NCI-H1105 (cell line): ENCODE measurements at regions not wholly inside any gene's neighbourhood (a gene's known extent, or its start where the extent isn't known, plus 50 kb on each side); places are given as distances from the start of the nearest gene placed in this dataset.
"Not testable (repeated sequence)": the region's sequence is repeated elsewhere in the genome, so short reads cannot be mapped to it uniquely, and the experiment has no call there.

ENCODE experiments used
- DNase-seq: peaks from one replicate; lab custom pipeline; 2025; lab: John Stamatoyannopoulos, UW

GRCh38 chr10:57168611-57169240, 807.7 kb upstream of the ZWINT start:
- DNase-seq = no peak

GRCh38 chr10:57165671-57166070, 804.6 kb upstream of the ZWINT start:
- DNase-seq = no peak

GRCh38 chr10:57162231-57162630, 801.2 kb upstream of the ZWINT start:
- no peak for DNase-seq

- DNase-seq = no peak
These were observed 800.1 kb upstream of the ZWINT start for GRCh38 chr10:57161157-57161556.

GRCh38 chr10:57145548-57145947, 784.5 kb upstream of the ZWINT start:
- no peak for DNase-seq

- DNase-seq = no peak
These were observed 782.0 kb upstream of the ZWINT start for GRCh38 chr10:57142925-57143576.

GRCh38 chr10:57141708-57142107, 780.6 kb upstream of the ZWINT start:
- no peak for DNase-seq

- no peak for DNase-seq
These were observed 758.6 kb upstream of the ZWINT start for GRCh38 chr10:57119684-57120083.

GRCh38 chr10:57113545-57113944, 752.5 kb upstream of the ZWINT start:
- no peak for DNase-seq

GRCh38 chr10:57102236-57102635, 741.2 kb upstream of the ZWINT start:
- DNase-seq = no peak

GRCh38 chr10:57098146-57098545, 737.1 kb upstream of the ZWINT start:
- DNase-seq = no peak

- no peak for DNase-seq
These were observed 735.0 kb upstream of the ZWINT start for GRCh38 chr10:57096044-57096443.

- no peak for DNase-seq
These were observed 733.9 kb upstream of the ZWINT start for GRCh38 chr10:57094965-57095364.

- no peak for DNase-seq
These were observed 733.0 kb upstream of the ZWINT start for GRCh38 chr10:57094083-57094482.

GRCh38 chr10:57053530-57053929, 692.5 kb upstream of the ZWINT start:
- no peak for DNase-seq

- DNase-seq = no peak
These were observed 688.0 kb upstream of the ZWINT start for GRCh38 chr10:57049096-57049495.

- DNase-seq = no peak
These were observed 677.5 kb upstream of the ZWINT start for GRCh38 chr10:57038531-57038930.

- DNase-seq = no peak
These were observed 674.3 kb upstream of the ZWINT start for GRCh38 chr10:57035310-57035709.

GRCh38 chr10:57032301-57032700, 671.2 kb upstream of the ZWINT start:
- DNase-seq = not testable (repeated sequence)

GRCh38 chr10:57031346-57031745, 670.3 kb upstream of the ZWINT start:
- DNase-seq = no peak

- no peak for DNase-seq
These were observed 665.2 kb upstream of the ZWINT start for GRCh38 chr10:57026307-57026706.

- DNase-seq = no peak
These were observed 662.6 kb upstream of the ZWINT start for GRCh38 chr10:57023626-57024025.

- DNase-seq = no peak
These were observed 657.4 kb upstream of the ZWINT start for GRCh38 chr10:57018452-57018851.
